ENCODE measurements at regions not wholly inside any gene's neighbourhood (a gene's known extent, or its start where the extent isn't known, plus 50 kb on each side); places are given as distances from the start of the nearest gene placed in this dataset.
"Not testable (repeated sequence)": the region's sequence is repeated elsewhere in the genome, so short reads cannot be mapped to it uniquely, and the experiment has no call there.

- no peaks in the 10 kb centered on the region; the same call in 1 of the 2 replicates for H3K27me3 Mint-ChIP-seq (ENCODE audit: low read depth)
- H3K27ac ChIP-seq (ENCODE audit: insufficient read length, low read depth, low read length): no peak overlapping the region
- no peaks in the 10 kb centered on the region for H3K4me1 Mint-ChIP-seq
- no peak overlapping the region for H3K18ac ChIP-seq (ENCODE audit: insufficient read length, low read depth, low read length)
- H2AFZ ChIP-seq (ENCODE audit: low read length): no peak overlapping the region
- no peaks in the 10 kb centered on the region for H3K9me3 ChIP-seq (ENCODE audit: control insufficient read depth, low read depth, low read length)
- peaks cover 0 to 13% (median 5%) of the 10 kb centered on the region in 3 experiments; a peak in 5 of 7 replicates for H3K36me3 Mint-ChIP-seq (ENCODE audit: insufficient read depth in 1 of 3, low read depth in 3 of 3)
- H3K4me2 ChIP-seq (ENCODE audit: insufficient read depth, insufficient read length, low read length): no peak overlapping the region
- H3K4ac ChIP-seq (ENCODE audit: low read depth, low read length): no peak overlapping the region
- H3K14ac ChIP-seq (ENCODE audit: insufficient read depth, low read length): no peak overlapping the region
- H2AK5ac ChIP-seq (ENCODE audit: insufficient read length, low read length): no peak overlapping the region
- no peak overlapping the region for H3K56ac ChIP-seq (ENCODE audit: insufficient read length, low read depth, low read length)
- no peaks in the 10 kb centered on the region for H3K27me3 ChIP-seq (ENCODE audit: insufficient read depth, low read length)
- H3K79me1 ChIP-seq (ENCODE audit: insufficient read depth, low read depth, low read length, poor library complexity, severe bottlenecking): no peaks in the 10 kb centered on the region
- H3K4me1 ChIP-seq (ENCODE audit: insufficient read depth, low read length): no peaks in the 10 kb centered on the region
- no peak overlapping the region for H4K91ac ChIP-seq (ENCODE audit: insufficient read length, low read depth, low read length)
- H3K9ac ChIP-seq (ENCODE audit: extremely low read depth, insufficient read length, low read length): no peak overlapping the region
- H2BK5ac ChIP-seq (ENCODE audit: insufficient read length, low read length): no peak overlapping the region
- H4K5ac ChIP-seq (ENCODE audit: insufficient read length, low read depth, low read length): no peak overlapping the region
- no peak for DNase-seq
- H2BK15ac ChIP-seq (ENCODE audit: low read depth, low read length): no peak overlapping the region
- H2BK12ac ChIP-seq (ENCODE audit: insufficient read length, low read depth, low read length): no peak overlapping the region
- H2BK20ac ChIP-seq (ENCODE audit: low read depth, low read length, poor library complexity, severe bottlenecking): no peak overlapping the region
- H3K23me2 ChIP-seq (ENCODE audit: insufficient read length, low read depth, low read length, poor library complexity, severe bottlenecking): no peaks in the 10 kb centered on the region
- WGBS (ENCODE audit: extremely low coverage, insufficient read length, low lambda C conversion rate): no CpG with 5 or more reads among the region's 8 CpGs
- no peak overlapping the region for H4K8ac ChIP-seq (replicated peaks; ENCODE audit: insufficient read length, low read depth, low read length)
- H3T11ph ChIP-seq (ENCODE audit: low read length): no peak overlapping the region
- no peak overlapping the region for H3K4me3 Mint-ChIP-seq
- no peak overlapping the region for H2BK120ac ChIP-seq (ENCODE audit: low read depth, low read length, poor library complexity, severe bottlenecking)
- no peak for TF ChIP-seq CTCF (conservative IDR thresholded peaks at IDR 0.05)
- no peak overlapping the region for H3K27ac Mint-ChIP-seq
- H4K20me1 ChIP-seq (ENCODE audit: control insufficient read depth, insufficient read depth, insufficient read length): no peaks in the 10 kb centered on the region
- no peaks in the 10 kb centered on the region for H3K79me2 ChIP-seq (ENCODE audit: insufficient read depth, low read length)
- H3K23ac ChIP-seq (ENCODE audit: insufficient read length, low read depth, low read length): no peak overlapping the region
- peaks cover 22 to 23% of the 10 kb centered on the region in 2 experiments for H3K9me3 Mint-ChIP-seq
These were observed 778.6 kb downstream of the CDH11 start for GRCh38 chr16:64343061-64343819.

GRCh38 chr16:64341336-64341735 lies 780.5 kb downstream of the CDH11 start:
- H3K79me2 ChIP-seq (ENCODE audit: insufficient read depth, low read length); H2AFZ ChIP-seq (ENCODE audit: low read length); H3K14ac ChIP-seq (ENCODE audit: insufficient read depth, low read length); H3K4ac ChIP-seq (ENCODE audit: low read depth, low read length); H3K23ac ChIP-seq (ENCODE audit: insufficient read length, low read depth, low read length); H2BK15ac ChIP-seq (ENCODE audit: low read depth, low read length); H3K18ac ChIP-seq (ENCODE audit: insufficient read length, low read depth, low read length); H3K27ac ChIP-seq (ENCODE audit: insufficient read length, low read depth, low read length); H4K8ac ChIP-seq (replicated peaks; ENCODE audit: insufficient read length, low read depth, low read length); H3K4me1 ChIP-seq (ENCODE audit: insufficient read depth, low read length); H2BK20ac ChIP-seq (ENCODE audit: low read depth, low read length, poor library complexity, severe bottlenecking); H3K27me3 Mint-ChIP-seq (ENCODE audit: low read depth); H4K20me1 ChIP-seq (ENCODE audit: control insufficient read depth, insufficient read depth, insufficient read length); H2BK5ac ChIP-seq (ENCODE audit: insufficient read length, low read length); H3K4me2 ChIP-seq (ENCODE audit: insufficient read depth, insufficient read length, low read length); H4K5ac ChIP-seq (ENCODE audit: insufficient read length, low read depth, low read length); H2AK5ac ChIP-seq (ENCODE audit: insufficient read length, low read length); H3K23me2 ChIP-seq (ENCODE audit: insufficient read length, low read depth, low read length, poor library complexity, severe bottlenecking); H3K9me3 ChIP-seq (ENCODE audit: control insufficient read depth, low read depth, low read length); H3K9ac ChIP-seq (ENCODE audit: extremely low read depth, insufficient read length, low read length); H3K27ac Mint-ChIP-seq; H3K27me3 ChIP-seq (ENCODE audit: insufficient read depth, low read length); H4K91ac ChIP-seq (ENCODE audit: insufficient read length, low read depth, low read length); H3K56ac ChIP-seq (ENCODE audit: insufficient read length, low read depth, low read length); H2BK120ac ChIP-seq (ENCODE audit: low read depth, low read length, poor library complexity, severe bottlenecking); H3K4me3 Mint-ChIP-seq; H3T11ph ChIP-seq (ENCODE audit: low read length); DNase-seq; H2BK12ac ChIP-seq (ENCODE audit: insufficient read length, low read depth, low read length); H3K79me1 ChIP-seq (ENCODE audit: insufficient read depth, low read depth, low read length, poor library complexity, severe bottlenecking); H3K4me1 Mint-ChIP-seq: not testable (repeated sequence)
- Mint-ChIP-seq H3K36me3 (ENCODE audit: insufficient read depth in 1 of 3, low read depth in 3 of 3) (peaks cover 0 to 13% (median 5%) of the 10 kb centered on the region in 3 experiments; a peak in 5 of 7 replicates), H3K9me3 (peaks cover 22 to 23% of the 10 kb centered on the region in 2 experiments)
- WGBS (ENCODE audit: extremely low coverage, insufficient read length, low lambda C conversion rate): no CpG with 5 or more reads among the region's 1 CpG

Data from H9 (cell line).